ENCODE measurements at regions not wholly inside any gene's neighbourhood (a gene's known extent, or its start where the extent isn't known, plus 50 kb on each side); places are given as distances from the start of the nearest gene placed in this dataset.
"Not testable (repeated sequence)": the region's sequence is repeated elsewhere in the genome, so short reads cannot be mapped to it uniquely, and the experiment has no call there.

- no peak for DNase-seq (ENCODE audit: low read depth)
Observed at GRCh38 chrX:122196343-122196742, 987.7 kb upstream of the GRIA3 start.

- no peak for DNase-seq (ENCODE audit: low read depth)
Observed at GRCh38 chrX:122203399-122203798, 980.7 kb upstream of the GRIA3 start.

GRCh38 chrX:122218666-122219065 is 965.4 kb upstream of the GRIA3 start:
- no peak for DNase-seq (ENCODE audit: low read depth)

GRCh38 chrX:122219226-122219625 is 964.9 kb upstream of the GRIA3 start:
- no peak for DNase-seq (ENCODE audit: low read depth)

GRCh38 chrX:122219735-122220134 is 964.3 kb upstream of the GRIA3 start:
- DNase-seq (ENCODE audit: low read depth): no peak

GRCh38 chrX:122220644-122221373 is 963.3 kb upstream of the GRIA3 start:
- DNase-seq (ENCODE audit: low read depth): no peak

GRCh38 chrX:122221810-122222209 is 962.3 kb upstream of the GRIA3 start:
- DNase-seq (ENCODE audit: low read depth): not testable (repeated sequence)

GRCh38 chrX:122224137-122224536 is 959.9 kb upstream of the GRIA3 start:
- DNase-seq (ENCODE audit: low read depth): not testable (repeated sequence)

- no peak for DNase-seq (ENCODE audit: low read depth)
Observed at GRCh38 chrX:122238801-122239200, 945.3 kb upstream of the GRIA3 start.

- DNase-seq (ENCODE audit: low read depth): no peak
Observed at GRCh38 chrX:122241959-122242358, 942.1 kb upstream of the GRIA3 start.

GRCh38 chrX:122244080-122244479 is 940.0 kb upstream of the GRIA3 start:
- no peak for DNase-seq (ENCODE audit: low read depth)

- no peak for DNase-seq (ENCODE audit: low read depth)
Observed at GRCh38 chrX:122245175-122245574, 938.9 kb upstream of the GRIA3 start.

GRCh38 chrX:122245943-122246342 is 938.1 kb upstream of the GRIA3 start:
- DNase-seq (ENCODE audit: low read depth): no peak

GRCh38 chrX:122246937-122247336 is 937.1 kb upstream of the GRIA3 start:
- DNase-seq (ENCODE audit: low read depth): no peak

- no peak for DNase-seq (ENCODE audit: low read depth)
Observed at GRCh38 chrX:122248681-122249080, 935.4 kb upstream of the GRIA3 start.

- no peak for DNase-seq (ENCODE audit: low read depth)
Observed at GRCh38 chrX:122252454-122252853, 931.6 kb upstream of the GRIA3 start.

- DNase-seq (ENCODE audit: low read depth): no peak
Observed at GRCh38 chrX:122268353-122268752, 915.7 kb upstream of the GRIA3 start.

GRCh38 chrX:122269243-122269781 is 914.8 kb upstream of the GRIA3 start:
- DNase-seq (ENCODE audit: low read depth): no peak

GRCh38 chrX:122270809-122271494 is 913.1 kb upstream of the GRIA3 start:
- DNase-seq (ENCODE audit: low read depth): no peak

GRCh38 chrX:122272011-122272410 is 912.1 kb upstream of the GRIA3 start:
- no peak for DNase-seq (ENCODE audit: low read depth)

GRCh38 chrX:122279746-122280145 is 904.3 kb upstream of the GRIA3 start:
- no peak for DNase-seq (ENCODE audit: low read depth)

- DNase-seq (ENCODE audit: low read depth): not testable (repeated sequence)
Observed at GRCh38 chrX:122299822-122300221, 884.3 kb upstream of the GRIA3 start.

GRCh38 chrX:122301491-122301890 is 882.6 kb upstream of the GRIA3 start:
- no peak for DNase-seq (ENCODE audit: low read depth)

Measured in stimulated activated CD8-positive, alpha-beta memory T cell treated with anti-CD3 and anti-CD28 coated beads, Interleukin-12 subunit alpha, Interleukin-12 subunit beta, amount 100 ng/mL, for 1 hour (primary cell).